BLaER1 (cell line): ENCODE measurements at regions not wholly inside any gene's neighbourhood (a gene's known extent, or its start where the extent isn't known, plus 50 kb on each side); places are given as distances from the start of the nearest gene placed in this dataset.

Experiments
- H3K27ac ChIP-seq: shearing (Covaris generic); formaldehyde crosslinking; 2 replicates; pipeline ENCODE4 v1.8.1; 2022
- H3K27me3 ChIP-seq: shearing (Covaris generic); formaldehyde crosslinking; 2 replicates; pipeline ENCODE4 v1.8.1; 2022
- H3K36me3 ChIP-seq: shearing (Covaris generic); formaldehyde crosslinking; 2 replicates; pipeline ENCODE4 v1.8.1; 2022
- H3K4me1 ChIP-seq: shearing (Covaris generic); formaldehyde crosslinking; 2 replicates; pipeline ENCODE4 v1.8.1; 2022
- H3K4me2 ChIP-seq: shearing (Covaris generic); formaldehyde crosslinking; 2 replicates; pipeline ENCODE4 v1.8.1; 2022
- H3K4me3 ChIP-seq: shearing (Covaris generic); formaldehyde crosslinking; 2 replicates; pipeline ENCODE4 v1.8.1; 2022
- H3K9ac ChIP-seq: shearing (Covaris generic); formaldehyde crosslinking; 2 replicates; pipeline ENCODE4 v1.8.1; 2022
- H3K9me3 ChIP-seq: shearing (Covaris generic); formaldehyde crosslinking; 2 replicates; pipeline ENCODE4 v1.8.1; 2022
- H4K20me1 ChIP-seq: shearing (Covaris generic); formaldehyde crosslinking; 2 replicates; pipeline ENCODE4 v1.8.1; 2022
- Cebpa-rat ChIP-seq: shearing (Covaris generic); IDR thresholded peaks from 2 replicates; pipeline ENCODE4 v1.8.1; 2022

DNA sequence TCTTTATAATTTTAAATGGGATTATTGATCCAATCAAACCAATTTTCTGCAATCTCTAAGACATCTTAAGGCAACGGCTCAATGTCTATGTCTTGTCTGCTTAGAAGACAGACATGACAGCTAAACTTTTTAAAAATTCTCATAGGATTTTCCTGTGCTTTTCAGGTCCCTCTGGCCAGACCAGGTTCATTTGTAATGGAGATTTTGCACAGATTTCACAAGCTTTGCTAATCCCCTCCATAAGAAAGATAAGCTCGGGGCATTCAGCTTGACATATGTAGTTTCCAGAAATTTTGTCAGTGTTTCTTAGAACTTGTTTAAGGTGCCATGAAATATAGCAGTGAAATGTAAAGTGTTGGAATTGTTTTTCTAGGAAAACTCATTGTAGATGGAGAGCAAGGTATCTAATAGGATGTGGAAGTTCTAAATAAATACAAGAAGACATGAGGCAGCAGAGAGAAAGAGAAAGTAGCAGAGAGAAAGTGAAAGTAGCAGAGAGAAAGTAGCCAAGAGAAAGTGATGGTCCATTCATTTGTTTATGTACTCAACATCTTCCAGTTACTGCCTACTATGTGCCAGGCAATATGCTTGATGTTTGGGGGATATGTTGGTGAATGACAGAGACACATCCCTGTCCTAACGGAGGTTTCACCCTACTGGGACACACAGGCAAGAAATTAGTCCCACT lies 219.1 kb upstream of the ARHGAP42 start:
- Histone ChIP-seq H3K9me3 (0 out of 2 replicates have a peak, but pooled peaks cover 3% of the 10 kb centered on the region), H3K36me3 (no peaks in the 10 kb centered on the region), H3K4me1 (0 out of 2 replicates have a peak, but pooled peaks cover 5% of the 10 kb centered on the region), H3K4me2 (peak overlapping the region; percentile 17; the same call in 1 of the 2 replicates), H3K4me3 (no peak overlapping the region), H3K9ac (no peak overlapping the region), H3K27me3 (no peaks in the 10 kb centered on the region), H4K20me1 (no peaks in the 10 kb centered on the region), H3K27ac (no peak overlapping the region)
- no peak for TF ChIP-seq Cebpa-rat

DNA sequence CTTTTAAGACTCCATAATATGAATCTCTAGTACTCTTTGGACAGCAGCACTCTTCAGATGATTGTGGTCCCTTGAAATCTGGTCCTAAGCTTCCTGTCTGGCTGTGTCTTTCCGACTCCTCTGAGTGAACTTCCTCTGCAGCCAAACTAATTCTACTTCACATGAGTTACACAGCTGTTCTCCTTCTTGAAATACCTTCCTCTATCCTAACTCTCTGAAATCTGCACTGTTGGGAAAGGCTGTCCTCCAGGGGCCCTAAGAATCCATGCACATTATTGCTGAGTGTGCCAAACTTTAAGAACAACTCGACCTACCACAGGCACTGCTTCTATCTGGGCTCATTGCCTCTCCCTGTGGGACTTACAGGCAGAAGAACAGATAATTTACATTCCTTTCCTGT lies 217.3 kb upstream of the ARHGAP42 start:
- Histone ChIP-seq H3K4me2 (no peak overlapping the region), H4K20me1 (no peaks in the 10 kb centered on the region), H3K4me1 (0 out of 2 replicates have a peak, but pooled peaks cover 5% of the 10 kb centered on the region), H3K27me3 (no peaks in the 10 kb centered on the region), H3K4me3 (no peak overlapping the region), H3K27ac (no peak overlapping the region), H3K36me3 (no peaks in the 10 kb centered on the region), H3K9ac (no peak overlapping the region), H3K9me3 (0 out of 2 replicates have a peak, but pooled peaks cover 3% of the 10 kb centered on the region)
- TF ChIP-seq Cebpa-rat, result no peak

DNA sequence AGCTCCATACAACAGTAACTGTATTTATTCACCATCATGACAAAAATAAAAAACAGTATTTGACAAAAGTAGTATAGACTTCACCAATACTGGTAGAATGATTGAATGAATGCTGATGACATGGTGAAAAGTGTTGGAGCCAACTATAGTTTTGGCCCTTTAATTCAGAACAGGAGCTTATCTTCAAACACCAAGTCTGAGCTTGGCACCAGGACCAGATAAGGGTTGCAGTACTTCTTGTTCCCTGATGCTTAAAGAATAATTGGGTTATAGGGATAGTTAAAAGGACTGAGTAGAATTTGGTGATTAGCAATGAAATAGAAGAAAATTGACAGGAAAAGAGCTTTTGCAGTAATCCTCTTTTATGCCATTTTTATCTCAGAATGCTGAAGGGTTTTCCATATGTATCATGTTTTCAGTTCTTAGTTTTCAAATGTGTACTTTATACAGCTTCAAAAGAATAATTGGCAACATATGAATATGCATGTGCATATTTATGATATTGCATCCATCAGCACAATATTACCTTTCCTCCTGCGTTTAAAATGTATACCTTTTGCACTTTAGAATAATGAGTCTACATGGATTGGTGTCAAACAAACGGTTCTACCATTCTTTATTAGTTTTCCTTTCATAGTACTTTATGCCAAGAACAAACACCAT lies 214.2 kb upstream of the ARHGAP42 start:
- no peaks in the 10 kb centered on the region for H3K36me3 ChIP-seq
- no peak overlapping the region for H3K4me3 ChIP-seq
- no peak overlapping the region for H3K4me2 ChIP-seq
- no peaks in the 10 kb centered on the region for H3K27me3 ChIP-seq
- no peaks in the 10 kb centered on the region for H3K9me3 ChIP-seq
- no peak for TF ChIP-seq Cebpa-rat
- no peak overlapping the region for H3K9ac ChIP-seq
- H3K27ac ChIP-seq, result no peak overlapping the region
- 0 out of 2 replicates have a peak, but pooled peaks cover 2% of the 10 kb centered on the region for H3K4me1 ChIP-seq
- H4K20me1 ChIP-seq, result no peaks in the 10 kb centered on the region

- H3K27ac ChIP-seq, result no peak overlapping the region
- H3K36me3 ChIP-seq, result no peaks in the 10 kb centered on the region
- no peaks in the 10 kb centered on the region for H4K20me1 ChIP-seq
- no peaks in the 10 kb centered on the region for H3K27me3 ChIP-seq
- TF ChIP-seq Cebpa-rat, result no peak
- H3K9ac ChIP-seq, result no peak overlapping the region
- no peaks in the 10 kb centered on the region for H3K9me3 ChIP-seq
- no peak overlapping the region for H3K4me3 ChIP-seq
- no peak overlapping the region for H3K4me2 ChIP-seq
- H3K4me1 ChIP-seq, result no peaks in the 10 kb centered on the region
These were observed 213.7 kb upstream of the ARHGAP42 start for GRCh38 chr11:100473390-100473740.

GRCh38 chr11:100484948-100485347 lies 202.1 kb upstream of the ARHGAP42 start:
- H3K4me3 ChIP-seq, result no peak overlapping the region
- H3K27ac ChIP-seq, result no peak overlapping the region
- H3K9ac ChIP-seq, result no peak overlapping the region
- no peaks in the 10 kb centered on the region for H4K20me1 ChIP-seq
- peaks cover 5% of the 10 kb centered on the region; the same call in 1 of the 2 replicates for H3K9me3 ChIP-seq
- H3K27me3 ChIP-seq, result no peaks in the 10 kb centered on the region
- no peak for TF ChIP-seq Cebpa-rat
- no peak overlapping the region for H3K4me2 ChIP-seq
- no peaks in the 10 kb centered on the region for H3K36me3 ChIP-seq
- no peaks in the 10 kb centered on the region for H3K4me1 ChIP-seq

DNA sequence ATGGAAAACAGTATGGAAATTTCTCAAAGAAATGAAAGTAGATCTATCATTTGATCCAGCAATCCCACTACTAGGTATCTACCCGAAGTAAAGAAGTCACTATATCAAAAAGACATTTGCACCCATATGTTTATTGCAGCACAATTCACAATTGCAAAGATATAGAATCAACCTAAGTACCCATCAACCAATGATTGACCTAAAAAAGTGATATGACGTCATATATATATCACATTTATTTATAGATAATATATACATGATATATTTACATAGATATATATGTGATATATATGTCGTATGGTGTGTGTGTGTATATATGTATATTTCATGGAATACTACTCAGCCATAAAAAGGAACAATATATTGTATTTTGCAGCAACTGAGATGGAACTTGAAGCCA lies 188.3 kb upstream of the ARHGAP42 start:
- Histone ChIP-seq H3K4me1 (no peaks in the 10 kb centered on the region), H3K27ac (no peak overlapping the region), H3K4me3 (no peak overlapping the region), H3K36me3 (no peaks in the 10 kb centered on the region), H3K4me2 (no peak overlapping the region), H3K9ac (no peak overlapping the region), H4K20me1 (no peaks in the 10 kb centered on the region), H3K27me3 (no peaks in the 10 kb centered on the region), H3K9me3 (no peaks in the 10 kb centered on the region)
- no peak for TF ChIP-seq Cebpa-rat

DNA sequence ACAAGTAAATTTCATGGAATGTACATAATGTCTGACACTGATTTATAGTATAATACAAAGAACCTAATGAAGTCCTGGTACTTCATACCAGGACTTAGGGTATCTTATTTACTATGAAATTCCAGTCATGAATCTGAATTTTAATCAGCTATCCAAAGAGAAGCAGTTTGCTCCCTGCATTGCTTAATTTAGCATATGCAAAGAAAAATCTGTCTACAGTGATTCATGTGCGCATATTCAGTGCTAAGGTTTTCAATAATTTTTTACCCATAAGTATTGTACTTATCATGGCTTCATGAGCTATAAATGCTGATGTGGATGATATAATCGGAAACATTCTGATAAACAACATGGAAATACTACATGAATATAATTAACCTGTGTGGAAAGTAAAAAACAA lies 185.6 kb upstream of the ARHGAP42 start:
- H3K4me1 ChIP-seq, result no peaks in the 10 kb centered on the region
- H4K20me1 ChIP-seq, result no peaks in the 10 kb centered on the region
- no peaks in the 10 kb centered on the region for H3K9me3 ChIP-seq
- H3K4me2 ChIP-seq, result no peak overlapping the region
- no peak overlapping the region for H3K27ac ChIP-seq
- TF ChIP-seq Cebpa-rat, result no peak
- no peaks in the 10 kb centered on the region for H3K27me3 ChIP-seq
- no peak overlapping the region for H3K4me3 ChIP-seq
- no peaks in the 10 kb centered on the region for H3K36me3 ChIP-seq
- no peak overlapping the region for H3K9ac ChIP-seq

- no peak overlapping the region for H3K4me3 ChIP-seq
- H4K20me1 ChIP-seq, result no peaks in the 10 kb centered on the region
- H3K4me1 ChIP-seq, result no peaks in the 10 kb centered on the region
- no peak for TF ChIP-seq Cebpa-rat
- no peaks in the 10 kb centered on the region for H3K36me3 ChIP-seq
- no peaks in the 10 kb centered on the region for H3K9me3 ChIP-seq
- H3K27me3 ChIP-seq, result no peaks in the 10 kb centered on the region
- H3K27ac ChIP-seq, result no peak overlapping the region
- no peak overlapping the region for H3K9ac ChIP-seq
- H3K4me2 ChIP-seq, result no peak overlapping the region
These were observed 174.6 kb upstream of the ARHGAP42 start for GRCh38 chr11:100512475-100512874.

DNA sequence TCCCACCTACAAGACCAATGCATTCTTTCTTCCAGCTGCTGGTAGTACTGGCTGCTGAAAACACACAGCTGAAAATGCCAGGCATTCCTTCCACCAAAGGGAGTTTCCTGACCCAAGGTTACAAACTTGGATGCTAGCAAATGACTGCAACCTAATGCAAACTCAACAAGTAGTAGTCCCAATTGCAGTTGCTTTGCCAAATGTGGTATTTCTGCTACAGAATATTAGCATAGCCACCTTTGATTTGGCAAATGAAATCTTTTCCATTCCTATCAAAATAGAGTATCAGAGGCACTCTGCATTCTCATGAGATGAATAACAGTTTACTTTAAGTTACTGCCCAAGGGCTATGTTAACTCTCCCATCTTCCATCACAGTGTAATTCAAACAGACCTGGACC lies 172.0 kb upstream of the ARHGAP42 start:
- no peaks in the 10 kb centered on the region for H3K36me3 ChIP-seq
- no peak overlapping the region for H3K4me3 ChIP-seq
- H4K20me1 ChIP-seq, result no peaks in the 10 kb centered on the region
- no peak overlapping the region for H3K9ac ChIP-seq
- no peak for TF ChIP-seq Cebpa-rat
- no peaks in the 10 kb centered on the region for H3K4me1 ChIP-seq
- no peak overlapping the region for H3K27ac ChIP-seq
- no peaks in the 10 kb centered on the region for H3K27me3 ChIP-seq
- no peaks in the 10 kb centered on the region for H3K9me3 ChIP-seq
- no peak overlapping the region for H3K4me2 ChIP-seq

DNA sequence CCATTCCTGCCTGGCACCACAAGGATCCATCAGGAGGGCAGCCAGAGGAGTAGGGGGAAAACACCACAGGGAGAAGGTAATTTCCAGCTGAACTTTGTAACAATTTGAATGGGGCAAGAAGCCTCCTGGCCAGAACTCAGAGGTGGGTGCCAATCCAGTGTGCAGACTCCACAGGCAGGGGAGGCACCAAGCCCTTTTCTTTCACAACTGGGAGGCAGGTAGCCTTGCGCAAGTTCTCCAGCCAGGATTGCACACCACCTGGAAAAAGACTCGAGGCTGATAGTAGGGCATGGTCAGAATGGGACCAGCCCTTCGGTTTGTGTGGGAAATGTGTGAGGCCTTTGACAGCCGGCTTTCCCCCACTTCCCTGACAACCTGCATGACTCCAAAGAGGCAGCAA lies 161.9 kb upstream of the ARHGAP42 start:
- H3K4me2 ChIP-seq, result no peak overlapping the region
- no peak overlapping the region for H3K9ac ChIP-seq
- H3K4me1 ChIP-seq, result no peaks in the 10 kb centered on the region
- no peak for TF ChIP-seq Cebpa-rat
- H3K27ac ChIP-seq, result no peak overlapping the region
- H3K36me3 ChIP-seq, result no peaks in the 10 kb centered on the region
- no peaks in the 10 kb centered on the region for H4K20me1 ChIP-seq
- no peak overlapping the region for H3K4me3 ChIP-seq
- no peaks in the 10 kb centered on the region for H3K27me3 ChIP-seq
- peaks cover 12% of the 10 kb centered on the region for H3K9me3 ChIP-seq
